RWPE2 (cell line): ENCODE measurements at regions not wholly inside any gene's neighbourhood (a gene's known extent, or its start where the extent isn't known, plus 50 kb on each side); places are given as distances from the start of the nearest gene placed in this dataset.
A peak's percentile ranks its signal among the peaks of the same experiment; 100 is the strongest.
"Not testable (repeated sequence)": the region's sequence is repeated elsewhere in the genome, so short reads cannot be mapped to it uniquely, and the experiment has no call there.

Source experiments
- ATAC-seq: fragments of 200-7000 bp; cut with Tn5 transposase; 3 replicates; pipeline ENCODE4 v1.9.1; 2021; ENCODE audit warnings: low read depth
- DNase-seq: peaks from one replicate; pipeline ENCODE4 v3.0.0-alpha.2; 2020; ENCODE audit warnings: low spot score
- H3K27ac ChIP-seq: fragments of 450-650 bp; 2 replicates; pipeline ENCODE4 v1.5.1; 2017; ENCODE audit warnings: mild to moderate bottlenecking; ENCODE audit not compliant: poor library complexity, severe bottlenecking
- H3K27me3 ChIP-seq: fragments of 250-450 bp; sonication (Bioruptor Pico); 2 replicates; pipeline ENCODE4 v1.5.1; 2021; ENCODE audit warnings: mild to moderate bottlenecking, moderate library complexity; ENCODE audit not compliant: insufficient read depth, poor library complexity, severe bottlenecking
- H3K36me3 ChIP-seq: fragments of 250-450 bp; sonication (Bioruptor Pico); 2 replicates; pipeline ENCODE4 v1.5.1; 2020; ENCODE audit warnings: low read depth, mild to moderate bottlenecking, moderate library complexity
- H3K4me1 ChIP-seq: fragments of 250-450 bp; sonication (Bioruptor Pico); 2 replicates; pipeline ENCODE4 v1.5.1; 2021; ENCODE audit warnings: mild to moderate bottlenecking, moderate library complexity; ENCODE audit not compliant: insufficient read depth, poor library complexity, severe bottlenecking
- H3K4me3 ChIP-seq: fragments of 250-450 bp; sonication (Bioruptor Pico); 2 replicates; pipeline ENCODE4 v1.5.1; 2021; ENCODE audit warnings: mild to moderate bottlenecking, moderate library complexity; ENCODE audit not compliant: severe bottlenecking
- H3K9me3 ChIP-seq: fragments of 250-450 bp; sonication (Bioruptor Pico); 2 replicates; pipeline ENCODE4 v1.5.1; 2021; ENCODE audit warnings: mild to moderate bottlenecking, moderate library complexity; ENCODE audit not compliant: severe bottlenecking
- CTCF ChIP-seq: fragments of 450-650 bp; IDR thresholded peaks from one replicate; pipeline ENCODE4 v1.5.1; 2017; ENCODE audit warnings: mild to moderate bottlenecking, moderate library complexity; ENCODE audit not compliant: poor library complexity, severe bottlenecking

- no peak for TF ChIP-seq CTCF
- no peak overlapping the region for H3K4me3 ChIP-seq
- H3K4me1 ChIP-seq: no peaks in the 10 kb centered on the region
- peaks cover 2% of the 10 kb centered on the region for H3K9me3 ChIP-seq
- H3K27me3 ChIP-seq: no peaks in the 10 kb centered on the region
- DNase-seq (no peak), ATAC-seq (peak; percentile 70; the same call in 2 of the 3 replicates)
- no peak overlapping the region for H3K27ac ChIP-seq
- H3K36me3 ChIP-seq: no peaks in the 10 kb centered on the region
Measured at GRCh38 chr1:100597061-100597741, 59.3 kb downstream of the GPR88 start.

GRCh38 chr1:100597784-100598183 is 59.8 kb downstream of the GPR88 start:
- no peaks in the 10 kb centered on the region for H3K36me3 ChIP-seq
- DNase-seq (no peak), ATAC-seq (no peak)
- no peak overlapping the region for H3K27ac ChIP-seq
- H3K9me3 ChIP-seq: peaks cover 2% of the 10 kb centered on the region
- no peaks in the 10 kb centered on the region for H3K4me1 ChIP-seq
- no peaks in the 10 kb centered on the region for H3K27me3 ChIP-seq
- H3K4me3 ChIP-seq: no peak overlapping the region
- TF ChIP-seq CTCF: no peak

GRCh38 chr1:100600377-100600776 is 62.4 kb downstream of the GPR88 start:
- not testable (repeated sequence) for H3K27me3 ChIP-seq, H3K36me3 ChIP-seq, H3K4me1 ChIP-seq, H3K9me3 ChIP-seq, H3K4me3 ChIP-seq, DNase-seq, ATAC-seq, H3K27ac ChIP-seq

- not testable (repeated sequence) for ATAC-seq
Measured at GRCh38 chr1:100602028-100602427, 64.1 kb downstream of the GPR88 start.

GRCh38 chr1:100604372-100604771 is 66.4 kb downstream of the GPR88 start:
- Histone ChIP-seq H3K4me3 (no peak overlapping the region), H3K27me3 (no peaks in the 10 kb centered on the region), H3K36me3 (no peaks in the 10 kb centered on the region), H3K27ac (no peak overlapping the region), H3K4me1 (no peaks in the 10 kb centered on the region), H3K9me3 (peaks cover 2% of the 10 kb centered on the region)
- DNase-seq (no peak), ATAC-seq (no peak)
- TF ChIP-seq CTCF: no peak

More at GRCh38 chr1:100602028-100602427, 64.1 kb downstream of the GPR88 start:
- DNase-seq, H3K4me1 ChIP-seq, H3K9me3 ChIP-seq, H3K27me3 ChIP-seq, H3K4me3 ChIP-seq, H3K27ac ChIP-seq, H3K36me3 ChIP-seq: not testable (repeated sequence)

GRCh38 chr1:100606438-100606837 is 68.5 kb downstream of the GPR88 start:
- DNase-seq: no peak
- no peak overlapping the region for H3K27ac ChIP-seq
- peak; percentile 82 for ATAC-seq
- peak; percentile 74 for TF ChIP-seq CTCF
- no peak overlapping the region for H3K4me3 ChIP-seq
- no peaks in the 10 kb centered on the region for H3K4me1 ChIP-seq
- H3K27me3 ChIP-seq: peaks cover 3% of the 10 kb centered on the region
- no peaks in the 10 kb centered on the region for H3K9me3 ChIP-seq
- H3K36me3 ChIP-seq: no peaks in the 10 kb centered on the region
